Neuron (in vitro differentiated cells): ENCODE measurements at regions not wholly inside any gene's neighbourhood (a gene's known extent, or its start where the extent isn't known, plus 50 kb on each side); places are given as distances from the start of the nearest gene placed in this dataset.
"Not testable (repeated sequence)": the region's sequence is repeated elsewhere in the genome, so short reads cannot be mapped to it uniquely, and the experiment has no call there.

Experiments
- H2AFZ ChIP-seq: one replicate; pipeline ENCODE4 v1.6.1; 2013; ENCODE audit warnings: low read depth, mild to moderate bottlenecking, inconsistent platforms, low read length, moderate library complexity
- H3K27me3 ChIP-seq: one replicate; pipeline ENCODE4 v1.6.1; 2013; ENCODE audit warnings: low read length; ENCODE audit not compliant: insufficient read depth
- H3K36me3 ChIP-seq: one replicate; pipeline ENCODE4 v1.6.1; 2013; ENCODE audit warnings: low read length; ENCODE audit not compliant: insufficient read depth
- H3K4me1 ChIP-seq: one replicate; pipeline ENCODE4 v1.6.1; 2013; ENCODE audit warnings: low read length; ENCODE audit not compliant: insufficient read depth
- H3K4me3 ChIP-seq: 2 replicates; pipeline ENCODE4 v1.5.1; 2013; ENCODE audit warnings: mild to moderate bottlenecking, low read length, moderate library complexity
- H3K9me3 ChIP-seq: one replicate; pipeline ENCODE4 v1.6.1; 2013; ENCODE audit warnings: low read length

DNA sequence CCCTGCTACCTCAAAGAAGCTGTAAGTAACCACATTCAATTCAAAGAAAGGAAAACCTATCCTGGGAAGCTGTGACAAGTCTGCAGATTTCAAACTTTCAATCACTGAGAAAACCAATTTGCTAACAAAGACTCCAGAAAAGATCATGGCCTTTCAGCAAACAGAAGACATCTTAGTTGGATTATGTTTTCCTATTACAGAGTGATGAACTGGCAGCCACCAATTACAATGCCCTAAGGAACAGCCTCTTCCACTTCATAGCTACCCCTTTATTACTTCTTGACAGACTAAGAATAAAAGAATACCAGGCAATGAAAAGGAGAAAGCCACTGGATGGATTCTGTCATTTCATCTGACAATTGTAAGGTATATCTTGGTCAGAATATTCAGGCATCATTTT is 128.2 kb upstream of the RASEF start:
- Histone ChIP-seq H3K4me1 (no peaks in the 10 kb centered on the region), H3K36me3 (no peaks in the 10 kb centered on the region), H3K4me3 (no peak overlapping the region), H3K9me3 (no peaks in the 10 kb centered on the region), H3K27me3 (peaks cover 5% of the 10 kb centered on the region), H2AFZ (no peak overlapping the region)

DNA sequence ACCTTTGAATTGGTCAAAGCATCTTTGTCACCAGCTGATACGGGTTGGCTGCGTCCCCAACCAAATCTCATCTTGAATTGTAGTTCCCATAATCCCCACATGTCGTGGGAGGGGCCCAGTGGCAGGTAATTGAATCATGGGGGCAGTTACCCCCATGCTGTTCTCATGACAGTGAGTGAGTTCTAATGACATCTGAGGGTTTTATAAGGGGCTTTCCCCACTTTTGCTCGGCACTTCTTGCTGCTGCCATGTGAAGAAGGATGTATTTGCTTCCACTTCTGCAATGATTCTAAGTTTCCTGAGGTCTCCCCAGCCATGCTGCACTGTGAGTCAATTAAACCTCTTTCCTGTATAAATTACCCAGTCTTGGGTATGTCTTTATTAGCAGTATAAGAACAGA is 126.1 kb upstream of the RASEF start:
- H3K4me3 ChIP-seq, H2AFZ ChIP-seq, H3K27me3 ChIP-seq, H3K36me3 ChIP-seq, H3K9me3 ChIP-seq, H3K4me1 ChIP-seq: not testable (repeated sequence)

DNA sequence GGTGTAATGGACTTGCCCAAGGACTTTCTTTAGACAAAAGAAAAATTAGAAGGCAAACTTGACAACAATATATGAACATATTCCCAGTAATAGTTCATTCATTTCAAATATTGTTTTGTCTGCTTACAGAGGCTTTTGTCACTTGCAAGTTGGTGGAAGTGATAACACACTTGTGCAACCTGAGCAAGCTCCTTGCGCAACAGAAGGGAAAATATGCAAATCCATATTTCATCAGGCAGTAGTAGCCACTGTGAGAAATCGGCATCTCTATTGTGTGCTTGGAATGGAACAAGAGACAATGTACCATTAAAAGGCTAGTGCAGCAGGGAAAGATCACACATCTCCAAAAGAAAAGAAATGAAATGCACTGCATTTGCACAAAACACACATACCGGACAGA is 125.3 kb upstream of the RASEF start:
- Histone ChIP-seq H3K9me3 (no peaks in the 10 kb centered on the region), H3K4me1 (peaks cover 4% of the 10 kb centered on the region), H3K36me3 (no peaks in the 10 kb centered on the region), H2AFZ (no peak overlapping the region), H3K27me3 (peaks cover 5% of the 10 kb centered on the region), H3K4me3 (no peak overlapping the region)

DNA sequence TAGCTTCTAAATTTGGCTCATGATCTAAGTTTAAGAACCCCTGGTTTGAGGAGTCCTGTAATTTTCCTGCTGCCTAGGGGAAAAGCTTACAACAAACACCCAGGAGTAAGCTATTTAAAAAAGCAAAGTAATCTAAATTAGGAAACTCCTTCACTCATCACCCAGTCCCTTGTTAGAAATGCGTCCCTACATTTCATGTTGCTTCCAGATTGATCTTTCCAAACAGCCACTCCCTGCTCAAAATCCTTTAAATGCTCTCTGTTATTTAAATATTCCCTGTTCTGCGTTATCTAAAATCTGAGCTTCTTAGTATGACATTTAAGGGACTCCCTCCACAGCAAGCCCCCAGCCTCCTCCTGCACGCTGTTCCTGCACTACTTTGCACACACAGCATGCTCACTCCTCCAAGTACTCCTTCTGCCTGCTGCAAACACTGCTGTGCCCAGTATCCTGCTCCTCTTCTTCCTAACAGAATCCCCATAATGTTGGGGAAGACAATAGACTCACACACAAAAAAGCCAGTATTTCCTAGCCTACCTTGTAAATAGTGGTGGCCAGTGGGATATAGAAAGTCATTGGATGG is 123.3 kb upstream of the RASEF start:
- no peaks in the 10 kb centered on the region for H3K36me3 ChIP-seq
- peaks cover 4% of the 10 kb centered on the region for H3K4me1 ChIP-seq
- H3K27me3 ChIP-seq = peaks cover 5% of the 10 kb centered on the region
- peak overlapping the region; percentile 71 for H2AFZ ChIP-seq
- H3K9me3 ChIP-seq = no peaks in the 10 kb centered on the region
- no peak overlapping the region for H3K4me3 ChIP-seq

DNA sequence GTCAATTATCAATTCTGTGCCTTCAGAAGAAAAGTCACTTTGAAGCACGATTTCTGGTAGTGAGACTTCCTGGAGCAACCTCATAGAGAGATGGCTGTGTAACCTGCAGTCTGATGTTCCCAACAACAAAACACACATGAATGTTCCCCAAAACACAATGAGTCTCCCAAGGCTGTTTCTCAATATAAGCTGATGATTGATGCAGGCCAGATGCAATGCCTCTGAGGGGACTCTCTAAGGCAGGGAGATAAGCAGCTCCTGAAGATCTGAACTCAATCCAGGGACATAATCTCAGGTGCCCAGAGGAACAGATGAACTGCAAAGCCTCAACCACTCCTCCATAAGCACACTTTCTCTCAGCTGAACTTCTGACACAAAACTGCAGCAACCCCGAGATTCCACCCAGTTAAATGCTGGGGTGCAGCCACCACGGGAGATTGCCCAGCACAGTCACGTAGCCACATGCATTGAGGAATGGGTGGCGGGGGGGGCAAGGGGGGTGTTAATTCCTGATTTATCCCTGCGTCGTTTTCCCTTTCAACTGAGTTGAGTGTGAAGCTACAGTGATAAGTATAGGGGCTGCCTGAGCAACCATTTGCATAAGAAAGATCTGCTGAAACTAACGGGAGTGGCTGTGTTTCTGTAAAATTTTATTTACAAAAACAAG is 122.7 kb upstream of the RASEF start:
- Histone ChIP-seq H3K9me3 (no peaks in the 10 kb centered on the region), H3K4me3 (no peak overlapping the region), H3K36me3 (no peaks in the 10 kb centered on the region), H3K4me1 (peaks cover 4% of the 10 kb centered on the region), H3K27me3 (peaks cover 5% of the 10 kb centered on the region), H2AFZ (peak overlapping the region; percentile 71)

DNA sequence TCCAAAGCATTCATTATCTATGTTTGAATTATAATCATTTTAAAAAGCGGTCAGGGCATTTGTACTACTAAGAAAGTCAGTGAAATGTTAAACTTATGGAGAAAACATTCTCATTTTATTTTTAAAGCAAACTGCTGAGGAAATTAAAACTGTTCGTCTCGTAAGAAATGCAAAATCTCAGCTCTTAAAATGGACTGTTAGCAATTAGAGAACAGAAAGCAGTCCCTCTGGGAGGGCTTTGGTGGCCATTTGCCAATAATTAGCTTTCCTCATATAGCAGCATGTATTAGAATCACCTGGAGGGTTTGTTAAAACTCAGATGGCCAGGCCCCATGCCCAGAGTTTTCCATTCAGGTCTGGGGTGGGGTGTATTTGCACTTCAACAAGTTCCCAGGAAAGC is 120.7 kb upstream of the RASEF start:
- H3K4me1 ChIP-seq = peaks cover 4% of the 10 kb centered on the region
- H2AFZ ChIP-seq = no peak overlapping the region
- H3K27me3 ChIP-seq = peaks cover 5% of the 10 kb centered on the region
- no peaks in the 10 kb centered on the region for H3K9me3 ChIP-seq
- H3K36me3 ChIP-seq = no peaks in the 10 kb centered on the region
- no peak overlapping the region for H3K4me3 ChIP-seq

DNA sequence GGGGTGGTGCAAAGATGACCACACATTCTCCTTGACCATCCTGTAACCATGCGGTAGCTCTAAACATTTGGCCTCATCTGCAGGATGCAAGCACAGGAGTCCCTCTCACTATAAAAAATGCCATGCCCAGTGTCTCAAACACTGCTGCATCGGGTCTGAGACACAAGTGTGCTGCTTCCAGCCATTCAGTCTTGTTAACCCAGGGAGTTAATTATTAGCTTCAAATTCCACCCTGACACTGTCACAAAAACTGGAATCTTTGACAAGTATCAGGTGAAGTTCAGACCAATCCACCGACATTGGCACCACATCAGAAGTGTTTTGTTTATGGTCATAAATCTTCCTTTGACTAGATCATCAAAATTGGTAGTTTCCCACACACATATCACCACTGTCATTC is 119.1 kb upstream of the RASEF start:
- Histone ChIP-seq H3K9me3 (no peaks in the 10 kb centered on the region), H2AFZ (no peak overlapping the region), H3K4me3 (no peak overlapping the region), H3K4me1 (peaks cover 4% of the 10 kb centered on the region), H3K27me3 (peaks cover 4% of the 10 kb centered on the region), H3K36me3 (no peaks in the 10 kb centered on the region)

DNA sequence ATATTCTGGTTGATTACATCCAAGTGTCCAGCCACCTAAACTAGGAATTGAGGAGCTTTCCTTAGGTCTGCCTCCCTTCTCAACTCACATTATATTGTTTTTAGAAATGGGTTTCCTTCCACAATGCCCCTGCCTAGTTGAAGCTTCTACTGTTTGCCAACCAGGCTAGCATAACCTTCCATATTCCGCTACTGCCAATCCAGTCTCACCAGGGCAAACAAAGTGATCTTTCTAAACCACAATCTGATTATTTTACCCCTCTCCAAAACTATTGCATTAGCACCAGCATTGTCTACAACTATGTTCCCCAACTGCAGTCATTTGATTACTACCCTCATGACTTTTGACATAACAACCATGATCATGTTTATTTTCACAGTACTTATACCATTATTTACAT is 115.8 kb upstream of the RASEF start:
- H3K9me3 ChIP-seq = no peaks in the 10 kb centered on the region
- no peak overlapping the region for H2AFZ ChIP-seq
- no peaks in the 10 kb centered on the region for H3K4me1 ChIP-seq
- no peaks in the 10 kb centered on the region for H3K27me3 ChIP-seq
- no peak overlapping the region for H3K4me3 ChIP-seq
- H3K36me3 ChIP-seq = no peaks in the 10 kb centered on the region

DNA sequence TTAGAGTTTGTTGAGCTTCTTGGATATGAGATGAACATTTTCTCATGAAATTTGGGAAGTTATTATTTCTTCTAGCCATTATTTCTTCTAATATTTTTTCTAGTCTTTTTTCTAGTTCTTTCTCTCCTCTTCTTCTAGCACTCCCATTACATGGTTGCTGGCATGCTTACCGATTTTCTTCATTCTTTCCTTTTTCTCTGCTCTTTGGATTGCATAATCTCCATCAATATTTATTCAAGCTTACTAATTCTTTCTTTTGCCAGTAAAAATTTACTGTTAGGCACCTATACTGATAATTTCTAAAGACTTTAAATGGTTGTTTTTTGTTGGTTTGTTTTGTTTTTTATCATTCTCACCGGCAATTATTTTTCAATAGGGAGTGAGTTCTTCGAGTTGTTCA is 114.8 kb upstream of the RASEF start:
- Histone ChIP-seq H3K9me3 (no peaks in the 10 kb centered on the region), H3K4me3 (no peak overlapping the region), H3K4me1 (no peaks in the 10 kb centered on the region), H2AFZ (no peak overlapping the region), H3K36me3 (no peaks in the 10 kb centered on the region), H3K27me3 (no peaks in the 10 kb centered on the region)

DNA sequence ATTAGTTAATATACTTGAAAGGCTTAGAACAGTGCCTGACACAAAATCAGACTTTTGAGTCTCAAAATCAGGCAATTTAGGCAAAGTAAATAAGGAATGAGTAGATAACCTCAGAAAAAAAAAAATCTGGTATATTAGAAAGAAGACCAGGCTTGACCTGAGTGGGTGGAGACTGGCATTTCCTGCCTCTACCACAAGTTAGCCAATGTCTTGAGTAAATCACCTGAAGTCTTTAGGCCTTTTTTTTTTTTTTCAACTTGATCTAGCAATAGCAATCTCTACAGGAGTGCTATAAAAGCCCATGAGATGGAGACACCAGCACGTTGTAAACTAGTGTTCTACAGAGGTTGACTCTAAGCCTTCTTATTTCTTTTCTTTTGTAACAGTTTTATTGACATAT is 104.2 kb upstream of the RASEF start:
- Histone ChIP-seq H3K36me3 (no peaks in the 10 kb centered on the region), H3K27me3 (no peaks in the 10 kb centered on the region), H2AFZ (no peak overlapping the region), H3K9me3 (no peaks in the 10 kb centered on the region), H3K4me1 (no peaks in the 10 kb centered on the region), H3K4me3 (no peak overlapping the region)

DNA sequence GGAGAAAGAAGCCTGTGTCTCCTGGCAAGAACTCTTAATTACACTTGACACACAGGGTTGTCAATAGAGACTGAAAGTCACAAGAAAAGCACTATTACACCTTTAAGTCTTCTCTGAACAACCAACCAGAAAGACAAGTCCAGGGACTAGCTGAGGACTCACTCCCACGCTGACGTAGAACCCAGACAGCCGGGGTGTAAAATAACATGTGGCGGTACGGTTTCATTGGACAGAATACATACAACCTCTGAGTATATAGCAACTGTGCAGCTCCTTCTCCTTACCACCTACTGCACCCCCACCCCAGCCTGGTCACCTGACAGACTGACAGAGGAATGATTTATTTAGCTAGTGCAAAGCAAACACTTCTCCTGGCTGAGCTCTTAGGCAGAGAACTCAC is 103.4 kb upstream of the RASEF start:
- Histone ChIP-seq H3K27me3 (no peaks in the 10 kb centered on the region), H2AFZ (no peak overlapping the region), H3K9me3 (no peaks in the 10 kb centered on the region), H3K36me3 (no peaks in the 10 kb centered on the region), H3K4me3 (no peak overlapping the region), H3K4me1 (no peaks in the 10 kb centered on the region)

DNA sequence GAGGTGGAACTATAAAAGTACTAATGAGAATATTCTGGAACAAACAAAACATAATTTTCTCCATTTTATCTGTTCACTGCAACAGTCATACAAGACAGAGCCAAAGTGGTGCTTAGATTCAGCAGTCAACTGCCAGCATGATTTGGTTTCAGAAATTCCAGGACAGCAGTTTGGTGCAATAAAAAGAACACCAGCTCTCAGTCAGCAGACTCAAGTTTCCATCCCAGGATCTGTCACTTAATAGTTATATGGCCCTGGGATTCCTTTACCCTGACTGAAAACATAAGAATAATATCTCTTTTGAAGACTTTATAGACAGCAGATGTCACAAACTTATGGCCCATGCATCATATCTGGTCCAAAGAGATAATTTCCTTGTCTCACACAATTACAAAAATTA is 92.8 kb upstream of the RASEF start:
- Histone ChIP-seq H3K4me3 (no peak overlapping the region), H3K9me3 (no peaks in the 10 kb centered on the region), H3K27me3 (no peaks in the 10 kb centered on the region), H3K4me1 (no peaks in the 10 kb centered on the region), H2AFZ (no peak overlapping the region), H3K36me3 (no peaks in the 10 kb centered on the region)

DNA sequence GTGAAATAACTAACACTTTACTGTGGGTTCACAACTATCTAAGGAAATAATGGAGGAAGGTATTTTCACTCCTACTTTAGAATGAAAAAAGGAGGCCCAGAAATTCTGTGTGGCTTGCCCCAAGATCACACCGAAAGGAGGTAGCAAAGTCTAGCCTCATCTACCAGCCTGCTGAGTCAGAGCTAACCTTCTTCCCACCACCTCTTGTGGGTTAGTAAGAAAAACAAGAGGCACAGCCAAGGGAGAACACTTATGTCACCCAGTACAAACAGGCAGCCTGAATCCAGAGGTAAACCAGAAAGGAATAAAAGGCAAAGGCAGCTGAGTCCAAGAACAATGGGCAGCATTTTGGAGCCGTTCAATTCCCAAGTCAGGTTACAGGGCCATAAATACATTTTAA is 91.9 kb upstream of the RASEF start:
- Histone ChIP-seq H2AFZ (no peak overlapping the region), H3K36me3 (no peaks in the 10 kb centered on the region), H3K27me3 (no peaks in the 10 kb centered on the region), H3K4me3 (no peak overlapping the region), H3K4me1 (no peaks in the 10 kb centered on the region), H3K9me3 (no peaks in the 10 kb centered on the region)

DNA sequence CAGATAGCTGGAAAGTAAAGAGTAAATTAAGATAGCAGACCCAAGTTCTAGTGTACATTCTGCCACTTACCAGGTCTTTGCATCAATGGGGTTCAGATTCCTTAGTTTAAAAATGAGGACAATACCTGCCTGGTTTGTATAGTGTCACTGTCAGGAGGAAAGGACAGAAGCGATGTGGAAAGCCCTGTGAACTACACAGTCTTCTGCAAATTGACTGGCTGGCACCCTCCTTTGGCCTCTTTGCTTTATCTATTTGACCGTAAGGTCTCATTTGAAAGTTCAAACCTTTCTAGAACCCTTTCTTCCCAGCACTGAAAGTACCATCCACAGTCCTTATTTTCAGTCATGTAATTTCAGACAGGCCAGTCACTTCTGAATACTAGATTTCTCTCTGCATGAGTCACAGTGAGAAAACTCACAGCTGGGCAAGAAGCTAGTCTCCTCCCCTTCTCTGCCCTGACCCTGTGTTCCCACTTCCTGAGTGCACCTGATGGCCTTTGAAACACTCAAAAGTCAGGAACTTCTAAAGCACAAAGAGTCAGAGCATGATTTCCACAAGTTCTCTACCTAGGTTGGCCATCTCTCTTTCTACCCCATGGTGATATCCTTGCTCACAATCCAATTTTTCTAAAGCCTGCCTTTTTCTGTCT is 91.3 kb upstream of the RASEF start:
- H3K27me3 ChIP-seq = no peaks in the 10 kb centered on the region
- no peaks in the 10 kb centered on the region for H3K4me1 ChIP-seq
- no peaks in the 10 kb centered on the region for H3K9me3 ChIP-seq
- H2AFZ ChIP-seq = no peak overlapping the region
- no peak overlapping the region for H3K4me3 ChIP-seq
- H3K36me3 ChIP-seq = no peaks in the 10 kb centered on the region
